H1 (cell line): ENCODE measurements at regions not wholly inside any gene's neighbourhood (a gene's known extent, or its start where the extent isn't known, plus 50 kb on each side); places are given as distances from the start of the nearest gene placed in this dataset.

Source experiments
- CTCF ChIA-PET: fragments of 300-600 bp; sonication (Branson Sonifier 250); formaldehyde crosslinking; loops from one replicate; lab custom pipeline; 2021; ENCODE audit not compliant: partially characterized antibody; lab: Charles Lee
- POLR2A ChIA-PET: fragments of 300-600 bp; sonication (Branson Sonifier 250); formaldehyde crosslinking; loops from one replicate; lab custom pipeline; 2021; ENCODE audit warnings: inconsistent platforms; ENCODE audit not compliant: partially characterized antibody; lab: Charles Lee
- DNase-seq, 2 experiments: peaks; one replicate each; pipeline versions ENCODE4 v3.0.0 to v3.0.0-alpha.2; 2010 to 2022; ENCODE audit warnings: low spot score in 2 of 2, low read depth in 1 of 2, mixed read lengths in 1 of 2
- FAIRE-seq: peaks from 2 replicates; lab custom pipeline; 2011; peaks lifted over from hg19 to GRCh38; lab: Jason Lieb, UNC
- H2AFZ ChIP-seq: 2 replicates; pipeline ENCODE4 v1.8.1; 2012; ENCODE audit warnings: low read length, inconsistent platforms
- H2AK5ac ChIP-seq: 2 replicates; pipeline ENCODE4 v1.6.1; 2013; ENCODE audit warnings: low read depth, low read length
- H2BK120ac ChIP-seq: replicated peaks from 2 replicates; pipeline ENCODE3; 2013; ENCODE audit warnings: low read depth, low read length, inconsistent platforms
- H2BK12ac ChIP-seq: 2 replicates; pipeline ENCODE4 v1.6.1; 2013; ENCODE audit warnings: low read depth, low read length
- H2BK15ac ChIP-seq: 2 replicates; pipeline ENCODE4 v1.6.1; 2013; ENCODE audit warnings: low read length
- H2BK20ac ChIP-seq: 2 replicates; pipeline ENCODE4 v1.6.1; 2013; ENCODE audit warnings: low read length
- H2BK5ac ChIP-seq: 2 replicates; pipeline ENCODE4 v1.6.1; 2013; ENCODE audit warnings: low read depth, low read length
- H3K14ac ChIP-seq: 2 replicates; pipeline ENCODE4 v1.6.1; 2013; ENCODE audit warnings: inconsistent platforms; ENCODE audit not compliant: insufficient read length
- H3K18ac ChIP-seq: 2 replicates; pipeline ENCODE4 v1.6.1; 2013; ENCODE audit warnings: low read length; ENCODE audit errors: extremely low read depth
- H3K23ac ChIP-seq: 2 replicates; pipeline ENCODE4 v1.6.1; 2013; ENCODE audit warnings: inconsistent platforms; ENCODE audit not compliant: insufficient read length
- H3K23me2 ChIP-seq: 2 replicates; pipeline ENCODE4 v1.6.1; 2013; ENCODE audit warnings: low read depth, low read length
- H3K27ac ChIP-seq: 2 replicates; pipeline ENCODE4 v1.6.1; 2011; ENCODE audit warnings: low read depth, low read length, inconsistent platforms
- H3K27me3 ChIP-seq, 4 experiments: replicated peaks in 1 of 4; 1 replicate in 1 of 4; 2 replicates in 3 of 4; pipeline versions ENCODE4 v1.6.1 to v1.8.1; 2011 to 2013; ENCODE audit warnings: low read length in 3 of 4, mild to moderate bottlenecking in 3 of 4, inconsistent platforms in 2 of 4, mixed read lengths in 2 of 4, moderate library complexity in 1 of 4; ENCODE audit not compliant: control insufficient read depth in 3 of 4, insufficient read depth in 3 of 4; ENCODE audit errors: extremely low read depth in 1 of 4
- H3K36me3 ChIP-seq, 4 experiments: 2 replicates each; pipeline versions ENCODE4 v1.6.1 to v1.8.1; 2011 to 2013; ENCODE audit warnings: mild to moderate bottlenecking in 4 of 4, low read length in 3 of 4, moderate library complexity in 2 of 4, control low read depth in 1 of 4, inconsistent platforms in 1 of 4; ENCODE audit not compliant: insufficient read depth in 4 of 4, control insufficient read depth in 2 of 4
- H3K4ac ChIP-seq: replicated peaks from 2 replicates; pipeline ENCODE3; 2013; ENCODE audit warnings: low read length, low read depth, mixed read lengths, inconsistent platforms; ENCODE audit not compliant: insufficient read length
- H3K4me1 ChIP-seq, 4 experiments: replicated peaks in 1 of 4; 1 replicate in 1 of 4; 2 replicates in 3 of 4; pipeline versions ENCODE4 v1.6.1 to v1.8.1; 2011 to 2013; ENCODE audit warnings: low read length in 3 of 4, inconsistent platforms in 2 of 4, mixed read lengths in 1 of 4; ENCODE audit not compliant: insufficient read depth in 4 of 4, control insufficient read depth in 3 of 4
- H3K4me2 ChIP-seq, 2 experiments: 2 replicates each; pipeline versions ENCODE4 v1.6.1 to v1.8.1; 2011 to 2013; ENCODE audit warnings: low read depth in 2 of 2, low read length in 2 of 2, control low read depth in 1 of 2, inconsistent platforms in 1 of 2, mild to moderate bottlenecking in 1 of 2; ENCODE audit not compliant: insufficient read depth in 1 of 2
- H3K4me3 ChIP-seq, 4 experiments: fragments of 200-600, 300-600 bp in 1 of 4; sonication (generic), shearing (Covaris generic), sonication (Bioruptor Twin) in 1 of 4; 2 replicates each; pipeline versions ENCODE4 v1.5.1 to v1.8.1; 2011 to 2016; ENCODE audit warnings: low read length in 4 of 4, low read depth in 3 of 4, control low read depth in 2 of 4, inconsistent platforms in 2 of 4, mild to moderate bottlenecking in 2 of 4, mixed read lengths in 1 of 4, moderate library complexity in 1 of 4; ENCODE audit not compliant: insufficient read depth in 2 of 4; ENCODE audit errors: extremely low read depth in 1 of 4
- H3K56ac ChIP-seq: replicated peaks from 2 replicates; pipeline ENCODE3; 2013; ENCODE audit warnings: low read depth, mild to moderate bottlenecking, mixed read lengths, low read length, inconsistent platforms; ENCODE audit not compliant: insufficient read length
- H3K79me1 ChIP-seq: 2 replicates; pipeline ENCODE4 v1.6.1; 2013; ENCODE audit warnings: low read depth, low read length, control low read depth
- H3K79me2 ChIP-seq, 2 experiments: 2 replicates each; pipeline versions ENCODE4 v1.6.1 to v1.8.1; 2012 to 2013; ENCODE audit warnings: low read length in 2 of 2, mild to moderate bottlenecking in 2 of 2, inconsistent platforms in 1 of 2; ENCODE audit not compliant: insufficient read depth in 2 of 2, control insufficient read depth in 1 of 2
- H3K9ac ChIP-seq, 4 experiments: replicated peaks in 1 of 4; 1 replicate in 1 of 4; 2 replicates in 3 of 4; pipeline versions ENCODE4 v1.6.1 to v1.8.1; 2011 to 2013; ENCODE audit warnings: low read depth in 3 of 4, low read length in 3 of 4, control low read depth in 2 of 4, mild to moderate bottlenecking in 2 of 4, moderate library complexity in 2 of 4, inconsistent platforms in 1 of 4; ENCODE audit errors: extremely low read depth in 1 of 4
- H3K9me3 ChIP-seq, 2 experiments: 2 replicates each; pipeline versions ENCODE4 v1.6.1 to v1.8.1; 2012 to 2013; ENCODE audit warnings: mild to moderate bottlenecking in 2 of 2, moderate library complexity in 2 of 2, control low read depth in 1 of 2, inconsistent platforms in 1 of 2, low read depth in 1 of 2, low read length in 1 of 2, mixed read lengths in 1 of 2; ENCODE audit not compliant: insufficient read depth in 2 of 2
- H4K20me1 ChIP-seq, 2 experiments: replicated peaks in 1 of 2; 2 replicates each; pipeline versions ENCODE3 to v1.8.1; 2011 to 2013; ENCODE audit warnings: inconsistent platforms in 2 of 2, low read length in 2 of 2, mild to moderate bottlenecking in 1 of 2; ENCODE audit not compliant: insufficient read depth in 2 of 2, control insufficient read depth in 1 of 2
- H4K5ac ChIP-seq: 2 replicates; pipeline ENCODE4 v1.6.1; 2013; ENCODE audit warnings: low read length, low read depth, mixed read lengths, inconsistent platforms; ENCODE audit not compliant: insufficient read length
- H4K8ac ChIP-seq: 2 replicates; pipeline ENCODE4 v1.8.0; 2013; ENCODE audit warnings: mild to moderate bottlenecking, moderate library complexity, low read length, inconsistent platforms; ENCODE audit not compliant: insufficient read depth; ENCODE audit errors: extremely low read depth
- H4K91ac ChIP-seq: replicated peaks from 2 replicates; pipeline ENCODE3; 2013; ENCODE audit warnings: low read length, mixed read lengths, inconsistent platforms; ENCODE audit not compliant: insufficient read length
- CBX5 ChIP-seq: fragments of 300-800, 300-1000 bp; sonication (generic); IDR thresholded peaks from 2 replicates; pipeline ENCODE4 v1.7.1; 2016; ENCODE audit warnings: antibody characterized with exemption, low read length, low read depth
- SIN3A ChIP-seq, 2 experiments: IDR thresholded peaks in 1 of 2; conservative IDR thresholded peaks in 1 of 2; 2 replicates each; pipeline ENCODE4 v1.6.1; 2011 to 2012; ENCODE audit warnings: low read length in 2 of 2, improper control_type of control experiment in 1 of 2, low read depth in 1 of 2, mild to moderate bottlenecking in 1 of 2
- SRF ChIP-seq: IDR thresholded peaks from 2 replicates; pipeline ENCODE4 v1.6.1; 2011; ENCODE audit warnings: mild to moderate bottlenecking, low read depth, low read length, moderate library complexity
- ZNF274 ChIP-seq: IDR thresholded peaks from 2 replicates; pipeline ENCODE4 v1.7.0; 2012; ENCODE audit warnings: low read length, borderline replicate concordance; ENCODE audit errors: extremely low read depth
- WGBS, 2 experiments: shearing (Covaris generic) in 1 of 2; methylation state at CpG; one replicate each; pipeline versions ENCODE4 v1.1.6 to v1.1.7; 2013 to 2015; ENCODE audit warnings: low lambda C conversion rate in 2 of 2, mixed read lengths in 2 of 2, inconsistent platforms in 1 of 2, low coverage in 1 of 2, missing lambda C conversion rate in 1 of 2; ENCODE audit not compliant: insufficient replicate concordance in 2 of 2, insufficient coverage in 1 of 2, insufficient read length in 1 of 2; ENCODE audit errors: extremely low coverage in 1 of 2, missing lambda C conversion rate in 1 of 2; 5-methylcytosine and 5-hydroxymethylcytosine counted together

DNA sequence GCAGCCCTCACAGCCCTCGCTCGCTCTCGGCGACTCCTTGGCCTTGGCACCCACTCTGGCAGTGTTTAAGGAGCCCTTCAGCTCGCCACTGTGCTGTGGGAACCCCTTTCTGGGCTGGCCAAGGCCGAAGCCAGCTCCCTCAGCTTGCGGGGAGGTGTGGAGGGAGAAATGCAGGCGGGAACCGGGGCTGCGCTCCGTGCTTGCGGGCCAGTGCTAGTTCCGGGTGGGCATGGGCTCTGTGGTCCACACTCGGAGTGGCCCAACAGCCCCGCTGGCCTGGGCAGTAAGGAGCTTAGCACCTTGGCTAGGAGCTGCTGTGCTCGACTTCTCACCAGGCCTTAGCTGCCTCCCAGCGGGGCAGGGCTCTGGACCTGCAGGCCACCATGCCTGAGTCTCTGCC lies 192.6 kb downstream of the COX18 start:
- Histone ChIP-seq H2BK120ac (no peak overlapping the region), H3K27me3 (no peaks in the 10 kb centered on the region), H2BK15ac (no peak overlapping the region), H4K20me1 (no peaks in the 10 kb centered on the region), H2BK12ac (no peak overlapping the region), H3K23ac (no peak overlapping the region), H3K27ac (no peak overlapping the region), H3K79me1 (no peaks in the 10 kb centered on the region), H3K79me2 (no peaks in the 10 kb centered on the region), H4K8ac (no peak overlapping the region), H3K9me3 (no peaks in the 10 kb centered on the region), H3K4me2 (no peak overlapping the region), H4K91ac (no peak overlapping the region), H2BK20ac (no peak overlapping the region), H2AFZ (no peak overlapping the region), H2BK5ac (no peak overlapping the region), H3K14ac (no peak overlapping the region), H2AK5ac (no peak overlapping the region), H3K4me3 (no peak overlapping the region), H3K36me3 (no peaks in the 10 kb centered on the region), H3K23me2 (no peaks in the 10 kb centered on the region), H3K18ac (no peak overlapping the region), H3K56ac (no peak overlapping the region), H4K5ac (no peak overlapping the region), H3K9ac (no peak overlapping the region), H3K4me1 (no peaks in the 10 kb centered on the region), H3K4ac (no peak overlapping the region)
- no peak for DNase-seq
- POLR2A ChIA-PET = no interaction called here
- FAIRE-seq = no peak
- CTCF ChIA-PET = interaction anchor here (0.9 to 1.9 kb wide), 5 partner anchors 10 to 550 kb away, joined by 3 to 7 read pairs (median 3); no protein-coding TSS in a partner anchor
- 97% methylated on average over 16 of the region's 17 CpGs; no CpG with 5 or more reads in 1 of the 2 experiments for WGBS, 2 experiments
- no peak for TF ChIP-seq SIN3A (conservative IDR thresholded peaks at IDR 0.05 in 1 of 2, IDR thresholded peaks at IDR 0.05 in 1 of 2; ENCODE audit: low read depth in 1 of 2, low read length in 2 of 2)
- no peak for TF ChIP-seq ZNF274
- no peak for TF ChIP-seq CBX5
- TF ChIP-seq SRF = no peak
